Common myeloid progenitor, CD34-positive (primary cell): ENCODE measurements at regions not wholly inside any gene's neighbourhood (a gene's known extent, or its start where the extent isn't known, plus 50 kb on each side); places are given as distances from the start of the nearest gene placed in this dataset.
A peak's percentile ranks its signal among the peaks of the same experiment; 100 is the strongest.

Source experiments
- CTCF ChIA-PET: fragments of 350-600 bp; sonication (Branson Sonifier 250); formaldehyde crosslinking; loops from one replicate; lab custom pipeline; 2021; ENCODE audit warnings: antibody characterized with exemption; lab: Charles Lee
- POLR2A ChIA-PET: fragments of 350-600 bp; sonication (Branson Sonifier 250); formaldehyde crosslinking; loops from one replicate; lab custom pipeline; 2021; ENCODE audit warnings: antibody characterized with exemption; lab: Charles Lee
- DNase-seq, 3 donors: peaks; one replicate each; pipeline versions ENCODE4 v3.0.0 to v3.0.0-alpha.2; 2013
- H3K27ac ChIP-seq, 2 experiments: 1 replicate in 1 of 2; 2 replicates in 1 of 2; pipeline ENCODE4 v1.7.0; 2013; ENCODE audit warnings: inconsistent platforms in 2 of 2, low read length in 2 of 2, mild to moderate bottlenecking in 2 of 2, low read depth in 1 of 2, moderate library complexity in 1 of 2; ENCODE audit not compliant: severe bottlenecking in 2 of 2, insufficient read depth in 1 of 2, poor library complexity in 1 of 2
- H3K27me3 ChIP-seq, 5 experiments: replicated peaks in 2 of 5; 1 replicate in 3 of 5; 2 replicates in 2 of 5; pipeline versions ENCODE4 v1.6.1 to v1.7.0; 2013; ENCODE audit warnings: low read length in 4 of 5, mild to moderate bottlenecking in 2 of 5, moderate library complexity in 2 of 5, inconsistent platforms in 1 of 5; ENCODE audit not compliant: insufficient read depth in 5 of 5, control insufficient read depth in 4 of 5
- H3K36me3 ChIP-seq, 4 experiments: 1 replicate in 2 of 4; 2 replicates in 2 of 4; pipeline versions ENCODE4 v1.6.1 to v1.7.0; 2013; ENCODE audit warnings: low read length in 3 of 4, control low read depth in 1 of 4, mild to moderate bottlenecking in 1 of 4; ENCODE audit not compliant: control insufficient read depth in 4 of 4, insufficient read depth in 4 of 4
- H3K4me1 ChIP-seq, 4 experiments: 1 replicate in 3 of 4; 2 replicates in 1 of 4; pipeline versions ENCODE4 v1.6.1 to v1.7.1; 2013; ENCODE audit warnings: low read length in 3 of 4, mild to moderate bottlenecking in 3 of 4, control low read depth in 1 of 4, inconsistent platforms in 1 of 4, moderate library complexity in 1 of 4; ENCODE audit not compliant: control insufficient read depth in 4 of 4, insufficient read depth in 4 of 4; ENCODE audit errors: control extremely low read depth in 1 of 4
- H3K4me3 ChIP-seq, 7 experiments: 1 replicate in 4 of 7; 2 replicates in 3 of 7; pipeline versions ENCODE4 v1.5.1 to v1.7.0; 2013; ENCODE audit warnings: mild to moderate bottlenecking in 7 of 7, low read length in 6 of 7, moderate library complexity in 6 of 7, inconsistent platforms in 2 of 7, low read depth in 2 of 7, control low read depth in 1 of 7; ENCODE audit not compliant: insufficient read depth in 4 of 7, control insufficient read depth in 1 of 7; ENCODE audit errors: extremely low read depth in 1 of 7
- H3K9me3 ChIP-seq, 5 experiments: 1 replicate in 4 of 5; 2 replicates in 1 of 5; pipeline versions ENCODE4 v1.6.1 to v1.7.1; 2013; ENCODE audit warnings: low read length in 4 of 5, mild to moderate bottlenecking in 2 of 5, inconsistent platforms in 1 of 5, low read depth in 1 of 5, moderate library complexity in 1 of 5; ENCODE audit not compliant: control insufficient read depth in 4 of 5, insufficient read depth in 2 of 5; ENCODE audit errors: control extremely low read depth in 1 of 5
- WGBS: methylation state at CpG from one replicate; pipeline ENCODE4 v1.1.5; 2013; ENCODE audit not compliant: insufficient coverage; 5-methylcytosine and 5-hydroxymethylcytosine counted together

GRCh38 chr1:48115835-48116234 is 106.7 kb upstream of the SLC5A9 start:
- CTCF ChIA-PET: interaction anchor here (1.1 to 1.9 kb wide), 2 partner anchors 11 to 89 kb away, joined by 3 to 7 read pairs; no protein-coding TSS in a partner anchor

DNA sequence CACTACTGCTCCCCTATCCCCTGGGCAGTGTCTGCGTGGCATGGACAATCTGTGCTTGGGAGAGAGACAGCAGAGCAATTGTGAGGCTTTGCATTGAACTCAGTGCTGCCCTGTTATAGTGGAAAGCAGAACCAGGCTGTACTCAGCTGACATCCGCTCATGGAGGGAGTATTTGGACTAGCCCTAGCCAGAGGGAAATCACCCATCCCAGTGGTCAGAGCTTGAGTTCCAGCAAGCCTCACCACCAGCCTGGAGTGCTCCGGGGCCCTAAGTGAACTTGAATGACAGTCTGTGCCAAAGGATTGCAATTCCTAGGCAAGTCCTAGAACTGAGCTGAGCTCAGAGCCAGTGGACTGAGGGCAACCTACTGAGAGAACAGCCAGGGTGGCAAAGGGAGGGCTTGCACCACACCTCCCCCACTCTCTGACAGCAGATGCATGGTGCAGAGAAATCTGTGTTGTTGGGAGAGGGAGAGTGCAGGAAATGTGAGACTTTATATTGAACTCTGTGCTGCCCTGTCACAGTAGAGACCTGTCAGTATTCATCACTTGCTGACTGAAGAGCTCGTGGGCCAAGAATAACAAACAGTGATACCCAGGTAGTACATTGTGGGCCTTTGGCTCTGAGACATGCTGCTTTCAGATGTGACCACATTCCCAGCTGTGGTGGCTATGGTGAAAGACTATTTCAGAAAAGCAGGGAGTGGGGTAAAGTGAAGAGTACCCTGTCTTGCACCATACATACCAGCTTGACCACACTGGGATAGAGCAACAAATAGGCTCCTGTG is 107.7 kb upstream of the SLC5A9 start:
- Histone ChIP-seq H3K4me3 (no peak overlapping the region), H3K9me3 (no peaks in the 10 kb centered on the region), H3K27ac (no peak overlapping the region), H3K4me1 (no peaks in the 10 kb centered on the region), H3K36me3 (no peaks in the 10 kb centered on the region), H3K27me3 (peaks cover 0 to 2% (median 0%) of the 10 kb centered on the region in 5 experiments)
- no peak for DNase-seq
- ChIA-PET CTCF (interaction anchor here (1.1 to 1.9 kb wide), 2 partner anchors 10 to 90 kb away, joined by 3 to 7 read pairs; no protein-coding TSS in a partner anchor), POLR2A (no interaction called here)
- 100% methylated on average over 4 of the region's 4 CpGs for WGBS

More at GRCh38 chr1:48115835-48116234, 106.7 kb upstream of the SLC5A9 start:
- DNase-seq: no peak
- Histone ChIP-seq H3K4me1 (no peaks in the 10 kb centered on the region), H3K9me3 (no peaks in the 10 kb centered on the region), H3K4me3 (no peak overlapping the region), H3K27me3 (peaks cover 0 to 2% (median 0%) of the 10 kb centered on the region in 5 experiments), H3K27ac (no peak overlapping the region), H3K36me3 (no peaks in the 10 kb centered on the region)
- POLR2A ChIA-PET: no interaction called here

DNA sequence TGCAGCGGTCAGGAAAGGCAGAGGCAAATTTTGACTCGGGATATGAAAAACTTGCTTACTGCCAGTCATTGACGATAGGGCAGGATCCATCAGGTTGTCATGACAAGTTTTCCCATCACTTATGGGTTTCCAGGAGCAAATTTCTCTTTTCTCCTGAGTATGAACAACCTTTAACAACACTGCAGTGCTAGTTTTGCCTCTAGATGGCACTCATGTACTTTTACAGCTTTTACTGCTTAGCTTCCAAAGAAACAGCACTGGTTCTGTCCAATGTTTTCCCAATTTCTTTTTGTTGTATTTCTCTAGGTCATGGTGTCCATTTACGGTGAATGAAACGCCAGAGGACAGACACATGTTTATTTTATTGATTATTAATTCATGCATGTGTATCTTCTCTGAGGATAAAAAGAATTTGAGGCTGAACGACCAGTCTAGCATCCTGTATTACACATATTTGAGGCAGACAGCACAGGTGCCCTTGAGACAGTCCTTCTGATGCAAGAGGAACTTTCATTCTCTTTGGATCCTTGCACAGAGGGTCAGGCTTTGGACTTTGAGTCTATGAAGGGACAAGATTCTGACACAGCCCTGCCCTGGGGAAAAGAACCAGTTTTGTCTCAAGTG is 112.3 kb upstream of the TRABD2B start:
- Histone ChIP-seq H3K27me3 (peaks cover 0 to 2% (median 0%) of the 10 kb centered on the region in 5 experiments), H3K36me3 (no peaks in the 10 kb centered on the region), H3K27ac (no peak overlapping the region), H3K4me3 (no peak overlapping the region), H3K4me1 (no peaks in the 10 kb centered on the region), H3K9me3 (no peaks in the 10 kb centered on the region)
- WGBS: 50% methylated on average over 4 of the region's 6 CpGs
- POLR2A ChIA-PET: no interaction called here
- DNase-seq: peak; percentile 43 to 66 (median 56)
- CTCF ChIA-PET: interaction anchor here (0.8 to 4.9 kb wide), 14 partner anchors 11 to 673 kb away, joined by 3 to 105 read pairs (median 3); no protein-coding TSS in a partner anchor

DNA sequence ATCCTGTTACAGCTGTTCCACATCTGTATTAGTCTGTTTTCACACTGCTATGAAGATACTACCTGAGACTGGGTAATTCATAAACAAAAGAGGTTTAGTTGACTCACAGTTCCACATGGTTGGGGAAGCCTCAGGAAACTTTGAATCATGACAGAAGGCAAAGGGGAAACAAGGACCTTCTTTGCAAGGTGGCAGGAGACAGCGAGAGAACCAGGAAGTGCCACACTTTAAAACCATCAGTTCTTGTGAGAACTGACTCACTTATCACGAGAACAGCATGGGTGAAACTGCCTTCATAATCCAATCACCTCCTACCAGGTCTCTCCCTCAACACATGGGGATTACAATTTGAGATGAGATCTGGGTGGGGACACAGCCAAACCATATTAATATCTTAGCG is 110.3 kb upstream of the TRABD2B start:
- ChIA-PET CTCF (interaction anchor here (3.5 kb wide), 1 partner anchor 95 kb away, joined by 32 read pairs; no protein-coding TSS in a partner anchor), POLR2A (no interaction called here)
- WGBS: 39% methylated on average over 2 of the region's 3 CpGs
- Histone ChIP-seq H3K27me3 (peaks cover 0 to 2% (median 0%) of the 10 kb centered on the region in 5 experiments), H3K27ac (no peak overlapping the region), H3K9me3 (no peaks in the 10 kb centered on the region), H3K36me3 (no peaks in the 10 kb centered on the region), H3K4me3 (no peak overlapping the region), H3K4me1 (no peaks in the 10 kb centered on the region)
- peak in 2 of 3 donors; percentile 38 to 55 for DNase-seq

GRCh38 chr1:48106049-48106448 is 108.9 kb upstream of the TRABD2B start:
- no peaks in the 10 kb centered on the region for H3K27me3 ChIP-seq
- ChIA-PET POLR2A (no interaction called here), CTCF (interaction anchor here (0.7 to 3.5 kb wide), 3 partner anchors 92 to 103 kb away, joined by 3 to 32 read pairs (median 3); no protein-coding TSS in a partner anchor)

DNA sequence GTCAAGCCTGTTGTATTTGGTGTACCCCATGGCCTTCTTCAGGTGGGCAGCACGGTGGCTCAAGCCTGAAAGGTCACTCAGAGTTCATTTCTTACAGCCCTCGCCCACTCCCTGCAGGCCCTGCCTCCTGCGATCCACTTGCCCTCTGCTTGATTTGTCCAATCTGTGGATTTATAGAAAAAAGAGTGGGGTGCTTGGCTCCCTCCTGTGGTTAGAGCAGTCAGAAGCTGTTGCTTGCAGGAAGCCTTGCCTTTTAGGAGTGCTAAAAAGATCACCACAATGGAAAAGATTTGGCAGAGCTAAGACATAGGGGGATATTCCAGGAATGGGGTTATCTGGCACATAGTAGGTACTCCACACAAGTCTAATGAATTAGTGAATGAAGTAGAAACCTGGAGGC is 108.0 kb upstream of the TRABD2B start:
- peak; percentile 12 to 23 (median 16) for DNase-seq
- H3K27me3 ChIP-seq: no peaks in the 10 kb centered on the region
- H3K9me3 ChIP-seq: no peaks in the 10 kb centered on the region
- no peak overlapping the region for H3K4me3 ChIP-seq
- H3K36me3 ChIP-seq: no peaks in the 10 kb centered on the region
- 96% methylated on average over 3 of the region's 3 CpGs for WGBS
- POLR2A ChIA-PET: interaction anchor here (0.6 kb wide), 1 partner anchor 156 kb away, joined by 3 read pairs; no protein-coding TSS in a partner anchor
- H3K27ac ChIP-seq: no peak overlapping the region
- H3K4me1 ChIP-seq: no peaks in the 10 kb centered on the region
- CTCF ChIA-PET: interaction anchor here (0.6 to 3.5 kb wide), 3 partner anchors 11 to 1849 kb away, joined by 3 to 32 read pairs (median 3); no protein-coding TSS in a partner anchor

More at GRCh38 chr1:48106049-48106448, 108.9 kb upstream of the TRABD2B start:
- DNase-seq: no peak
- no peaks in the 10 kb centered on the region for H3K36me3 ChIP-seq
- WGBS: no CpG with 5 or more reads among the region's 2 CpGs
- no peak overlapping the region for H3K4me3 ChIP-seq
- H3K9me3 ChIP-seq: no peaks in the 10 kb centered on the region
- H3K27ac ChIP-seq: no peak overlapping the region
- H3K4me1 ChIP-seq: no peaks in the 10 kb centered on the region
